ENCODE measurements at regions not wholly inside any gene's neighbourhood (a gene's known extent, or its start where the extent isn't known, plus 50 kb on each side); places are given as distances from the start of the nearest gene placed in this dataset.

DNA sequence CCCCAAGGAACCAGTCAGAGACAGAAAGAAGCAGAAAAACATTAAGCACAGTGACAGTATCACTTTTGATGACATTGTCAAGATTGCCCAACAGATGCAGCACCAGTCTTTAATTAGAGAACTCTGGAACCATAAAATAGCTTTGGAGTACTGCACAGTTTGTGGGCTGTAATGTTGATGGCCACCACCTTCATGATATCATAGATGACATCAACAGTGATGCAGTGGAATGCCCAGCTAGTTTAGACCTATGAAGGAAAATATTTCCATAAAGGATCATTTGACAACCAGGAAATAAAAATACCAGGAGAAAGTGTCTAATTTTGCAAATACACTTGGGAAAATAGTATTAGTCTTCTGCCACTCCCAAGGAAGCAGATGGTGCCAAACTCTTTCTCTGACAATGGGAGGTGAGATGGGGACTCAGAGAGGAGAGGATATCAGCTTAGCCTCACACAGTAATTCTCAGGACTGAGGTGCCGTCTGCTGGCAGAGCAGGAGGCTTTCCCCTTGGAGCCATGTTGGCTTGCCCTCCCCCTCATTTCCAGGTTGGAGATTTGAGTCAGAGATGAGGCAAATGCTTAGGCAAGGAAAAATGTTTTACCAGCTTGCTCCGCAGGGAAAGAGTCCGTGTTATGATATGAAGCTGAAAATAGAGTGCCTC lies 107.5 kb upstream of the CELF4 start:
- no peak overlapping the region for H3K27ac ChIP-seq (ENCODE audit: insufficient read depth, low read depth, low read length)
- dilution Hi-C loops (cut with MboI; ENCODE audit: extremely low pct_ligation_motif_present, low sequenced_read_pairs) (no loop called here), intact Hi-C loops (cut with micrococcal nuclease) (no loop called here)
- H3K79me2 ChIP-seq (ENCODE audit: control insufficient read depth, insufficient read depth, low read length) = no peaks in the 10 kb centered on the region
- H3K36me3 ChIP-seq (ENCODE audit: control insufficient read depth in 2 of 2, extremely low read depth in 1 of 2, insufficient read depth in 2 of 2, low read length in 2 of 2) = no peaks in the 10 kb centered on the region
- no peaks in the 10 kb centered on the region for H3K4me1 ChIP-seq (ENCODE audit: control insufficient read depth, extremely low read depth, insufficient read depth, low read length)
- no peak for DNase-seq (ENCODE audit: low read depth, low spot score)
- no TSS peak for BruUV-seq (replicated peaks)
- ChIA-PET POLR2A (no interaction called here), CTCF (no interaction called here)
- H3K9ac ChIP-seq (replicated peaks; ENCODE audit: extremely low read depth, insufficient read depth, low read length) = no peak overlapping the region
- no peak overlapping the region for H3K4me3 ChIP-seq (replicated peaks in 1 of 3; ENCODE audit: insufficient read depth in 1 of 3, low read depth in 1 of 3, low read length in 3 of 3)
- TF ChIP-seq MAX (IDR thresholded peaks at IDR 0.05; ENCODE audit: insufficient read depth, insufficient read length) (no peak), MYC (IDR thresholded peaks at IDR 0.05; ENCODE audit: low read depth, low read length) (no peak), CTCF (IDR thresholded peaks at IDR 0.05; ENCODE audit: extremely low read depth in 1 of 2, insufficient read depth in 1 of 2, low read depth in 1 of 2, low read length in 2 of 2) (no peak), POLR2A (IDR thresholded peaks at IDR 0.05; ENCODE audit: low read depth, low read length) (no peak), POLR2AphosphoS5 (IDR thresholded peaks at IDR 0.05; ENCODE audit: insufficient read depth, low read depth, low read length) (no peak), FOS (IDR thresholded peaks at IDR 0.05; ENCODE audit: borderline replicate concordance, insufficient read depth, low read length) (no peak), EZH2 (IDR thresholded peaks at IDR 0.05; ENCODE audit: borderline replicate concordance, low read depth, low read length, severe bottlenecking) (no peak), GATA2 (IDR thresholded peaks at IDR 0.05; ENCODE audit: insufficient read depth, insufficient read length, low read depth, low read length) (no peak)
- H3K4me2 ChIP-seq (ENCODE audit: insufficient read depth, low read length) = no peak overlapping the region
- no peaks in the 10 kb centered on the region for H4K20me1 ChIP-seq (replicated peaks; ENCODE audit: control insufficient read depth, extremely low read depth, insufficient read depth, low read length)
- no peak for FAIRE-seq
- no peaks in the 10 kb centered on the region for H3K9me1 ChIP-seq (replicated peaks; ENCODE audit: control insufficient read depth, extremely low read depth, insufficient read depth, low read length)
- no peak overlapping the region for H2AFZ ChIP-seq (ENCODE audit: low read depth, low read length)
- peaks cover 2% of the 10 kb centered on the region for H3K9me3 ChIP-seq (replicated peaks; ENCODE audit: control insufficient read depth, insufficient read depth, low read length)
- H3K27me3 ChIP-seq (ENCODE audit: control insufficient read depth in 2 of 2, insufficient read depth in 2 of 2, low read length in 2 of 2) = no peaks in the 10 kb centered on the region

Measured in endothelial cell of umbilical vein (primary cell).